Lung microvascular endothelial cell (primary cell): ENCODE measurements at regions not wholly inside any gene's neighbourhood (a gene's known extent, or its start where the extent isn't known, plus 50 kb on each side); places are given as distances from the start of the nearest gene placed in this dataset.
"Not testable (repeated sequence)": the region's sequence is repeated elsewhere in the genome, so short reads cannot be mapped to it uniquely, and the experiment has no call there.

Experiments
- DNase-seq, 2 donors: peaks; one replicate each; pipeline versions ENCODE4 v3.0.0 to v3.0.0-alpha.2; 2010; ENCODE audit warnings: low read depth in 2 of 2

- DNase-seq = no peak
Observed at GRCh38 chr6:73964241-73964854, 268.3 kb downstream of the CD109 start.

- no peak for DNase-seq
Observed at GRCh38 chr6:73962884-73963283, 266.9 kb downstream of the CD109 start.

- DNase-seq = no peak
Observed at GRCh38 chr6:73956305-73956704, 260.3 kb downstream of the CD109 start.

GRCh38 chr6:73955800-73956199 lies 259.8 kb downstream of the CD109 start:
- DNase-seq = no peak

- DNase-seq = no peak
Observed at GRCh38 chr6:73954881-73955280, 258.9 kb downstream of the CD109 start.

- no peak for DNase-seq
Observed at GRCh38 chr6:73951183-73951582, 255.2 kb downstream of the CD109 start.

- no peak for DNase-seq
Observed at GRCh38 chr6:73943930-73944652, 248.1 kb downstream of the CD109 start.

- no peak for DNase-seq
Observed at GRCh38 chr6:73943411-73943810, 247.4 kb downstream of the CD109 start.

GRCh38 chr6:73942592-73943186 lies 246.7 kb downstream of the CD109 start:
- no peak for DNase-seq

GRCh38 chr6:73941892-73942291 lies 245.9 kb downstream of the CD109 start:
- no peak for DNase-seq

GRCh38 chr6:73937805-73938204 lies 241.8 kb downstream of the CD109 start:
- DNase-seq = no peak

- no peak for DNase-seq
Observed at GRCh38 chr6:73932866-73933265, 236.9 kb downstream of the CD109 start.

GRCh38 chr6:73929405-73929804 lies 233.4 kb downstream of the CD109 start:
- DNase-seq = no peak

GRCh38 chr6:73927421-73927820 lies 231.4 kb downstream of the CD109 start:
- DNase-seq = no peak

- DNase-seq = not testable (repeated sequence)
Observed at GRCh38 chr6:73925703-73926102, 229.7 kb downstream of the CD109 start.

- no peak for DNase-seq
Observed at GRCh38 chr6:73923905-73924485, 228.0 kb downstream of the CD109 start.

- no peak for DNase-seq
Observed at GRCh38 chr6:73903155-73903554, 207.2 kb downstream of the CD109 start.

GRCh38 chr6:73901986-73902385 lies 206.0 kb downstream of the CD109 start:
- DNase-seq = no peak

- DNase-seq = no peak
Observed at GRCh38 chr6:73901311-73901710, 205.3 kb downstream of the CD109 start.

GRCh38 chr6:73898599-73898998 lies 202.6 kb downstream of the CD109 start:
- DNase-seq = no peak

GRCh38 chr6:73893696-73894095 lies 197.7 kb downstream of the CD109 start:
- DNase-seq = no peak

GRCh38 chr6:73888050-73888449 lies 192.0 kb downstream of the CD109 start:
- DNase-seq = peak in 1 of 2 donors; percentile 18

GRCh38 chr6:73885393-73885792 lies 189.4 kb downstream of the CD109 start:
- DNase-seq = no peak
